PC-9 (cell line): ENCODE measurements at regions not wholly inside any gene's neighbourhood (a gene's known extent, or its start where the extent isn't known, plus 50 kb on each side); places are given as distances from the start of the nearest gene placed in this dataset.

Experiments
- BruUV-seq: library from RNA; stranded (reverse); fragments of 400-500 nt; replicated peaks from 2 replicates; lab custom pipeline; 2021; lab: Mats Ljungman, UMichigan
- CTCF ChIA-PET: fragments of 300-600 bp; sonication (Branson Sonifier 250); formaldehyde crosslinking; loops from one replicate; lab custom pipeline; 2022; ENCODE audit warnings: antibody characterized with exemption; lab: Charles Lee
- POLR2A ChIA-PET: fragments of 300-600 bp; sonication (Branson Sonifier 250); formaldehyde crosslinking; loops from one replicate; lab custom pipeline; 2022; ENCODE audit warnings: antibody characterized with exemption; ENCODE audit not compliant: unreplicated experiment; lab: Charles Lee
- DNase-seq, 2 experiments: peaks; one replicate each; pipeline versions ENCODE4 v3.0.0 to v3.0.0-alpha.2; 2015 to 2022; ENCODE audit warnings: mixed read lengths in 1 of 2
- H2AFZ ChIP-seq: fragments of 200-600 bp; sonication (generic); 2 replicates; pipeline ENCODE4 v1.8.1; 2017; ENCODE audit warnings: antibody characterized with exemption
- H3F3A ChIP-seq: fragments of 200-600 bp; sonication (generic); 2 replicates; pipeline ENCODE4 v1.8.1; 2017; ENCODE audit warnings: antibody characterized with exemption, mild to moderate bottlenecking, low read depth; ENCODE audit not compliant: insufficient read depth
- H3K27ac ChIP-seq: fragments of 200-600 bp; sonication (generic); 2 replicates; pipeline ENCODE4 v1.6.1; 2016; ENCODE audit warnings: mixed run types
- H3K27me3 ChIP-seq: fragments of 200-600 bp; sonication (generic); 2 replicates; pipeline ENCODE4 v1.6.1; 2016; ENCODE audit warnings: low read depth, mixed run types; ENCODE audit not compliant: insufficient read depth
- H3K36me3 ChIP-seq: fragments of 200-600 bp; sonication (generic); 2 replicates; pipeline ENCODE4 v1.6.1; 2016; ENCODE audit warnings: low read depth, mixed run types
- H3K4me1 ChIP-seq: fragments of 200-600 bp; sonication (generic); replicated peaks from 2 replicates; pipeline ENCODE4 v1.6.1; 2016; ENCODE audit warnings: mixed run types; ENCODE audit not compliant: insufficient read depth
- H3K4me2 ChIP-seq: fragments of 200-600 bp; sonication (generic); 2 replicates; pipeline ENCODE4 v1.6.1; 2017; ENCODE audit warnings: mixed run types
- H3K4me3 ChIP-seq: fragments of 200-600 bp; sonication (generic); 2 replicates; pipeline ENCODE4 v1.6.1; 2016; ENCODE audit warnings: mixed run types
- H3K79me2 ChIP-seq: fragments of 200-600 bp; sonication (generic); 2 replicates; pipeline ENCODE4 v1.6.1; 2017; ENCODE audit warnings: low read depth, mixed run types
- H3K9me2 ChIP-seq: fragments of 200-600 bp; sonication (generic); 2 replicates; pipeline ENCODE4 v1.8.1; 2017; ENCODE audit warnings: mild to moderate bottlenecking; ENCODE audit not compliant: insufficient read depth
- H3K9me3 ChIP-seq: fragments of 200-600 bp; sonication (generic); 2 replicates; pipeline ENCODE4 v1.8.1; 2016; ENCODE audit warnings: low read depth; ENCODE audit not compliant: insufficient read depth
- H4K20me1 ChIP-seq: fragments of 200-600 bp; sonication (generic); 2 replicates; pipeline ENCODE4 v1.8.1; 2017; ENCODE audit not compliant: insufficient read depth
- EZH2 ChIP-seq: fragments of 200-600 bp; sonication (generic); IDR thresholded peaks from 2 replicates; pipeline ENCODE4 v1.8.0; 2017; ENCODE audit warnings: antibody characterized with exemption, low read depth
- intact Hi-C: fragments of 100-400 bp; cut with micrococcal nuclease; formaldehyde crosslinking; loops from one replicate; pipeline ENCODE4 v1.10.0; 2022; ENCODE audit not compliant: unreplicated experiment
- TF ChIP-seq, protein P1 (sequence below): fragments of 200-600 bp; sonication (generic); conservative IDR thresholded peaks from 2 replicates; pipeline ENCODE4 v1.6.1; 2017; ENCODE audit warnings: mixed run types, antibody characterized with exemption, mild to moderate bottlenecking, moderate library complexity

DNA sequence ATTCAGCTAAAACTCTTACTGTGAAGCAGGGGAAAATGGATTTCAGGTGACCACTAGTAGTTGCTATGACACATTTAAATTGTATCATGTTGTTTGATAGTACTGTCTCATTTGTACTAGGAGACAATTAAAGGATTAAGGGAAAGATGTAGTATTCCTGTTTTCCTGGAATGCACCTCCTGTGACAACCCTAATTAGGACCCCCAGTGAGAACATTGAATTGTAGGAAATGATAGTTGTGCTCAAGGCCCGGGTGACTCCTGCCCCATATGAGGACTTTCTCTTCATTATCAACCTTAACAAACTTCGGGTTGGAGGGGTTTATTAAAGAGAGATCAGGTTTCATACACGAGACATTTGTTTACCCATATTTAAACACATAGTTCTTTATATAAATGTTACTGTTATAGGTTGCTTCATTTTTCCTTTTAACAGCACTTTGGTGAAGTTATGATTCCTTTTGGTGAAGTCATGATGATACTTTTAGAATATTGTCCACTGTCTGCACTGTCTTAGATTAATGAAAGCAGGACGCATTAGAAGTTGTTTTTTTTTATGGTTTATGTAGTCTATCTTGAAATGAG, 392.6 kb upstream of the NAALADL2 start:
- ChIA-PET CTCF (no interaction called here), POLR2A (no interaction called here)
- H4K20me1 ChIP-seq = no peaks in the 10 kb centered on the region
- H3K4me2 ChIP-seq = no peak overlapping the region
- no peak overlapping the region for H3K27ac ChIP-seq
- H3K36me3 ChIP-seq = no peaks in the 10 kb centered on the region
- no peak for DNase-seq
- H2AFZ ChIP-seq = no peak overlapping the region
- H3K9me3 ChIP-seq = no peaks in the 10 kb centered on the region
- TF ChIP-seq, protein P1, sequence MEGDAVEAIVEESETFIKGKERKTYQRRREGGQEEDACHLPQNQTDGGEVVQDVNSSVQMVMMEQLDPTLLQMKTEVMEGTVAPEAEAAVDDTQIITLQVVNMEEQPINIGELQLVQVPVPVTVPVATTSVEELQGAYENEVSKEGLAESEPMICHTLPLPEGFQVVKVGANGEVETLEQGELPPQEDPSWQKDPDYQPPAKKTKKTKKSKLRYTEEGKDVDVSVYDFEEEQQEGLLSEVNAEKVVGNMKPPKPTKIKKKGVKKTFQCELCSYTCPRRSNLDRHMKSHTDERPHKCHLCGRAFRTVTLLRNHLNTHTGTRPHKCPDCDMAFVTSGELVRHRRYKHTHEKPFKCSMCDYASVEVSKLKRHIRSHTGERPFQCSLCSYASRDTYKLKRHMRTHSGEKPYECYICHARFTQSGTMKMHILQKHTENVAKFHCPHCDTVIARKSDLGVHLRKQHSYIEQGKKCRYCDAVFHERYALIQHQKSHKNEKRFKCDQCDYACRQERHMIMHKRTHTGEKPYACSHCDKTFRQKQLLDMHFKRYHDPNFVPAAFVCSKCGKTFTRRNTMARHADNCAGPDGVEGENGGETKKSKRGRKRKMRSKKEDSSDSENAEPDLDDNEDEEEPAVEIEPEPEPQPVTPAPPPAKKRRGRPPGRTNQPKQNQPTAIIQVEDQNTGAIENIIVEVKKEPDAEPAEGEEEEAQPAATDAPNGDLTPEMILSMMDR = no peak
- no peak for TF ChIP-seq EZH2
- H3K9me2 ChIP-seq = no peaks in the 10 kb centered on the region
- no peaks in the 10 kb centered on the region for H3F3A ChIP-seq
- no peak overlapping the region for H3K4me3 ChIP-seq
- no peaks in the 10 kb centered on the region for H3K4me1 ChIP-seq
- no peaks in the 10 kb centered on the region for H3K79me2 ChIP-seq
- no peaks in the 10 kb centered on the region for H3K27me3 ChIP-seq
- intact Hi-C loops = no loop called here
- no TSS peak for BruUV-seq

DNA sequence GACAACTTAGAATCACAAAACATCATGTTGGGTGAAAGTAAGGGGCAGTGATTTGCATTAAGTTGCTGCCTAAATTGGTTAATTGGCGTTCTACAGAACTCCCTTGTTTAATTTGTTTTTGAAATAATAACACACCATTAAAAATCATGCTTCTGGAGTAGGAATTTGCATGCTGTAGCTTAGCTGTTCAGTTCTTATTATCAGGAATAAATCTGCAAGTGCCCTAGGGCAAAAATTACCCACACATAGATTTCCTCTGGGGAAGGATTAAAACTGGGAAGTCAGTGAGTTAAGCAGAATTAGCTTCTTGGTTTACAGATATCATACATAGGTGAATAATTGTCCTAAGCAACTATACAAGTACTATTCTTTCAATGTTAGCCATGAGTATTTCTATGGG, 381.6 kb upstream of the NAALADL2 start:
- no peak overlapping the region for H2AFZ ChIP-seq
- no peaks in the 10 kb centered on the region for H3K36me3 ChIP-seq
- no peaks in the 10 kb centered on the region for H3K27me3 ChIP-seq
- BruUV-seq = no TSS peak
- H4K20me1 ChIP-seq = no peaks in the 10 kb centered on the region
- H3K27ac ChIP-seq = no peak overlapping the region
- H3K4me3 ChIP-seq = no peak overlapping the region
- no peaks in the 10 kb centered on the region for H3F3A ChIP-seq
- CTCF ChIA-PET = no interaction called here
- peak in 1 of 2 experiments; percentile 6 for DNase-seq
- H3K79me2 ChIP-seq = no peaks in the 10 kb centered on the region
- no peaks in the 10 kb centered on the region for H3K4me1 ChIP-seq
- TF ChIP-seq, protein P1 = no peak
- TF ChIP-seq EZH2 = no peak
- no peak overlapping the region for H3K4me2 ChIP-seq
- no peaks in the 10 kb centered on the region for H3K9me3 ChIP-seq
- POLR2A ChIA-PET = no interaction called here
- intact Hi-C loops = no loop called here
- H3K9me2 ChIP-seq = no peaks in the 10 kb centered on the region

DNA sequence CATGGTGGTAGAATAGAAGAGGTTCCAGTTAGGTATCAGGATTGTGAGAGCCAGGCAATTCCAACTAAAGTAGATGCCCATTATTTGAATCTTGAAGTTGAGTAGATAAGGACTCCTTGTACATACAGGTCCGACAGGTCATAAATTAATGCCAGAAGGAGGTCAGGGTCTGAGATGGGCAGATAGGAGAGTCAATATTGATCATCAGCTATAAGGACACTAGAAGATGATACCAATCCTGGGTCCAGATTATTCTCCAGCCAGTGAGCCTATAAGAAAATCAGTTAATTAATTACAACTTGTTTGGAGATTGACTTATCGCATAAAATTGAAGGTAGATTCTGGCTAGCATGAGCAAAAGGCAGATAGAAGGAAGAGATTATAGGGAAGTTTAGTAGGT, 378.4 kb upstream of the NAALADL2 start:
- BruUV-seq = no TSS peak
- H3K4me2 ChIP-seq = no peak overlapping the region
- no peaks in the 10 kb centered on the region for H3K79me2 ChIP-seq
- H3K27me3 ChIP-seq = no peaks in the 10 kb centered on the region
- no peak overlapping the region for H3K27ac ChIP-seq
- H3F3A ChIP-seq = no peaks in the 10 kb centered on the region
- no peaks in the 10 kb centered on the region for H3K4me1 ChIP-seq
- H3K36me3 ChIP-seq = no peaks in the 10 kb centered on the region
- no peaks in the 10 kb centered on the region for H4K20me1 ChIP-seq
- ChIA-PET CTCF (no interaction called here), POLR2A (no interaction called here)
- TF ChIP-seq, protein P1 = no peak
- TF ChIP-seq EZH2 = no peak
- no peak overlapping the region for H2AFZ ChIP-seq
- no peak for DNase-seq
- H3K9me3 ChIP-seq = no peaks in the 10 kb centered on the region
- intact Hi-C loops = no loop called here
- no peaks in the 10 kb centered on the region for H3K9me2 ChIP-seq
- H3K4me3 ChIP-seq = no peak overlapping the region
